CD14-positive monocyte (primary cell): ENCODE measurements at regions not wholly inside any gene's neighbourhood (a gene's known extent, or its start where the extent isn't known, plus 50 kb on each side); places are given as distances from the start of the nearest gene placed in this dataset.

Experiments
- DNase-seq, 3 donors: peaks; one replicate each; pipeline ENCODE4 v3.0.0-alpha.2; 2011 to 2022
- H2AFZ ChIP-seq: 2 replicates; pipeline ENCODE4 v1.6.0; 2012; ENCODE audit warnings: mild to moderate bottlenecking, low read depth, low read length, inconsistent platforms; ENCODE audit not compliant: insufficient read depth, poor library complexity, severe bottlenecking
- H3K27ac ChIP-seq, 2 donors: 1 replicate in 1 of 2; 2 replicates in 1 of 2; pipeline ENCODE4 v1.5.1; 2012 to 2013; ENCODE audit warnings: low read length in 2 of 2, control low read depth in 1 of 2, inconsistent platforms in 1 of 2, low read depth in 1 of 2, mild to moderate bottlenecking in 1 of 2
- H3K27me3 ChIP-seq, 2 donors: one replicate each; pipeline versions ENCODE4 v1.6.0 to v1.6.1; 2011 to 2013; ENCODE audit warnings: low read length in 2 of 2; ENCODE audit not compliant: control insufficient read depth in 2 of 2, insufficient read depth in 2 of 2
- H3K36me3 ChIP-seq, 2 donors: replicated peaks in 1 of 2; 1 replicate in 1 of 2; 2 replicates in 1 of 2; pipeline versions ENCODE4 v1.5.1 to v1.6.1; 2012 to 2013; ENCODE audit warnings: low read length in 2 of 2, control low read depth in 1 of 2, inconsistent platforms in 1 of 2, mild to moderate bottlenecking in 1 of 2; ENCODE audit not compliant: insufficient read depth in 2 of 2, control insufficient read depth in 1 of 2
- H3K4me1 ChIP-seq, 2 donors: 1 replicate in 1 of 2; 2 replicates in 1 of 2; pipeline versions ENCODE4 v1.5.1 to v1.6.1; 2012 to 2013; ENCODE audit warnings: low read length in 2 of 2, control low read depth in 1 of 2, inconsistent platforms in 1 of 2, mild to moderate bottlenecking in 1 of 2, moderate library complexity in 1 of 2; ENCODE audit not compliant: insufficient read depth in 2 of 2, control insufficient read depth in 1 of 2
- H3K4me2 ChIP-seq: replicated peaks from 2 replicates; pipeline ENCODE3; 2012; ENCODE audit warnings: low read length, moderate library complexity, mild to moderate bottlenecking; ENCODE audit not compliant: poor library complexity, severe bottlenecking; ENCODE audit errors: extremely low read depth
- H3K4me3 ChIP-seq, 3 experiments: fragments of 200-600 bp in 1 of 3; sonication (generic) in 1 of 3; replicated peaks in 1 of 3; 1 replicate in 2 of 3; 2 replicates in 1 of 3; pipeline ENCODE4 v1.5.1; 2011 to 2013; ENCODE audit warnings: low read length in 3 of 3, mild to moderate bottlenecking in 3 of 3, control low read depth in 2 of 3, low read depth in 2 of 3, inconsistent platforms in 1 of 3, moderate library complexity in 1 of 3
- H3K79me2 ChIP-seq: 2 replicates; pipeline ENCODE4 v1.6.0; 2012; ENCODE audit warnings: mild to moderate bottlenecking, control low read depth, inconsistent platforms, low read length, moderate library complexity; ENCODE audit not compliant: insufficient read depth
- H3K9ac ChIP-seq: 2 replicates; pipeline ENCODE4 v1.6.0; 2017; ENCODE audit warnings: low read length, mild to moderate bottlenecking; ENCODE audit not compliant: insufficient read depth, poor library complexity, severe bottlenecking
- H3K9me3 ChIP-seq, 2 donors: replicated peaks in 1 of 2; 1 replicate in 1 of 2; 2 replicates in 1 of 2; pipeline versions ENCODE4 v1.5.1 to v1.6.1; 2012 to 2013; ENCODE audit warnings: low read length in 2 of 2, control low read depth in 1 of 2; ENCODE audit not compliant: control insufficient read depth in 1 of 2, insufficient read depth in 1 of 2
- H4K20me1 ChIP-seq: 2 replicates; pipeline ENCODE4 v1.6.0; 2012; ENCODE audit warnings: mild to moderate bottlenecking, low read length, control low read depth, moderate library complexity; ENCODE audit not compliant: insufficient read depth
- H3K27ac Mint-ChIP-seq, 7 donors: one replicate each; pipeline ENCODE4 v1.8.0; 2020; ENCODE audit warnings: mild to moderate bottlenecking in 7 of 7, mixed read lengths in 7 of 7, moderate library complexity in 6 of 7, inconsistent platforms in 2 of 7
- H3K27me3 Mint-ChIP-seq, 3 donors: one replicate each; pipeline ENCODE4 v1.8.0; 2021 to 2022; ENCODE audit warnings: low read depth in 3 of 3, mild to moderate bottlenecking in 3 of 3, mixed read lengths in 3 of 3, moderate library complexity in 3 of 3, inconsistent platforms in 1 of 3
- H3K36me3 Mint-ChIP-seq, 2 donors: one replicate each; pipeline ENCODE4 v1.8.0; 2020; ENCODE audit warnings: mixed read lengths in 2 of 2, inconsistent platforms in 1 of 2, mild to moderate bottlenecking in 1 of 2
- H3K4me1 Mint-ChIP-seq: one replicate; pipeline ENCODE4 v1.8.0; 2020; ENCODE audit warnings: mild to moderate bottlenecking, mixed read lengths
- H3K4me3 Mint-ChIP-seq, 2 donors: one replicate each; pipeline ENCODE4 v1.8.0; 2020; ENCODE audit warnings: mild to moderate bottlenecking in 2 of 2, mixed read lengths in 2 of 2, moderate library complexity in 1 of 2
- H3K9me3 Mint-ChIP-seq, 7 donors: one replicate each; pipeline ENCODE4 v1.8.0; 2020 to 2022; ENCODE audit warnings: mixed read lengths in 7 of 7, mild to moderate bottlenecking in 6 of 7, moderate library complexity in 6 of 7, inconsistent platforms in 2 of 7
- CTCF ChIP-seq: fragments of 200-600 bp; IDR thresholded peaks from one replicate; pipeline ENCODE4 v1.8.0; 2022; ENCODE audit warnings: antibody characterized with exemption, mild to moderate bottlenecking
- WGBS: methylation state at CpG from one replicate; pipeline ENCODE4 v1.1.5; 2013; ENCODE audit warnings: missing lambda C conversion rate; ENCODE audit not compliant: insufficient coverage; 5-methylcytosine and 5-hydroxymethylcytosine counted together
- intact Hi-C, 2 donors: fragments of 100-400 bp; cut with micrococcal nuclease; formaldehyde crosslinking; loops; one replicate each; pipeline versions ENCODE4 v1.15.0 to v1.15.1; 2023

- no peaks in the 10 kb centered on the region for H3K36me3 Mint-ChIP-seq
Observed at GRCh38 chr9:6152788-6153187, 62.8 kb upstream of the IL33 start.

GRCh38 chr9:6150483-6150882 lies 65.1 kb upstream of the IL33 start:
- no peak overlapping the region for H3K4me3 Mint-ChIP-seq
- no peak overlapping the region for H3K27ac Mint-ChIP-seq

More at GRCh38 chr9:6152788-6153187, 62.8 kb upstream of the IL33 start:
- Mint-ChIP-seq H3K4me1 (no peaks in the 10 kb centered on the region), H3K27ac (no peak overlapping the region), H3K27me3 (peaks cover 2 to 11% (median 3%) of the 10 kb centered on the region in 3 donors), H3K9me3 (peaks cover 4 to 15% (median 5%) of the 10 kb centered on the region in 7 donors), H3K4me3 (no peak overlapping the region)
- no peak for DNase-seq
- H3K27me3 ChIP-seq, result no peaks in the 10 kb centered on the region
- H3K9ac ChIP-seq, result no peak overlapping the region
- no CpG with 5 or more reads among the region's 4 CpGs for WGBS
- no peak for TF ChIP-seq CTCF
- intact Hi-C loops, result no loop called here
- no peak overlapping the region for H3K27ac ChIP-seq
- peaks cover 5 to 7% of the 10 kb centered on the region in 2 donors for H3K9me3 ChIP-seq
- H4K20me1 ChIP-seq, result no peaks in the 10 kb centered on the region
- H3K79me2 ChIP-seq, result no peaks in the 10 kb centered on the region
- H3K4me3 ChIP-seq, result no peak overlapping the region
- H3K4me2 ChIP-seq, result no peak overlapping the region
- no peaks in the 10 kb centered on the region for H3K4me1 ChIP-seq
- no peak overlapping the region for H2AFZ ChIP-seq
- no peaks in the 10 kb centered on the region for H3K36me3 ChIP-seq

More at GRCh38 chr9:6150483-6150882, 65.1 kb upstream of the IL33 start:
- no peak for TF ChIP-seq CTCF
- no peaks in the 10 kb centered on the region for H3K27me3 ChIP-seq
- no peaks in the 10 kb centered on the region for H4K20me1 ChIP-seq
- peaks cover 0 to 7% of the 10 kb centered on the region in 2 donors for H3K9me3 ChIP-seq
- no peak overlapping the region for H3K27ac ChIP-seq
- no peak overlapping the region for H3K4me2 ChIP-seq
- H3K36me3 ChIP-seq, result no peaks in the 10 kb centered on the region
- no peaks in the 10 kb centered on the region for H3K79me2 ChIP-seq
- H3K4me1 ChIP-seq, result no peaks in the 10 kb centered on the region
- Mint-ChIP-seq H3K36me3 (no peaks in the 10 kb centered on the region), H3K9me3 (peaks cover 4 to 13% (median 5%) of the 10 kb centered on the region in 7 donors), H3K4me1 (no peaks in the 10 kb centered on the region), H3K27me3 (peaks cover 0 to 11% (median 3%) of the 10 kb centered on the region in 3 donors)
- no peak overlapping the region for H3K4me3 ChIP-seq
- WGBS, result no CpG with 5 or more reads among the region's 2 CpGs
- DNase-seq, result no peak
- no peak overlapping the region for H2AFZ ChIP-seq
- no peak overlapping the region for H3K9ac ChIP-seq
- intact Hi-C loops, result no loop called here
